GM23338 (cell line): ENCODE measurements at regions not wholly inside any gene's neighbourhood (a gene's known extent, or its start where the extent isn't known, plus 50 kb on each side); places are given as distances from the start of the nearest gene placed in this dataset.

Experiments used
- ATAC-seq: fragments of 200-7000 bp; cut with Tn5 transposase; 3 replicates; pipeline ENCODE4 v1.9.1; 2020
- DNase-seq: peaks from one replicate; pipeline ENCODE4 v3.0.0-alpha.2; 2015; ENCODE audit warnings: low spot score
- H2AFZ ChIP-seq: fragments of 200-600 bp; sonication (generic); 2 replicates; pipeline ENCODE4 v1.8.0; 2016; ENCODE audit warnings: antibody characterized with exemption, mild to moderate bottlenecking, moderate library complexity
- H3F3A ChIP-seq: fragments of 200-600 bp; sonication (generic); replicated peaks from 2 replicates; pipeline ENCODE4 v1.8.0; 2017; ENCODE audit warnings: antibody characterized with exemption, mixed run types, low read depth
- H3K27ac ChIP-seq: fragments of 200-600 bp; sonication (generic); 2 replicates; pipeline ENCODE4 v1.6.1; 2016; ENCODE audit warnings: low read depth
- H3K27me3 ChIP-seq: fragments of 200-600 bp; sonication (generic); 2 replicates; pipeline ENCODE4 v1.8.0; 2016; ENCODE audit warnings: mild to moderate bottlenecking, mixed run types, moderate library complexity; ENCODE audit not compliant: insufficient read depth
- H3K36me3 ChIP-seq: fragments of 200-600 bp; sonication (generic); 2 replicates; pipeline ENCODE4 v1.8.0; 2016; ENCODE audit warnings: mild to moderate bottlenecking; ENCODE audit not compliant: insufficient read depth
- H3K4me1 ChIP-seq: fragments of 200-600 bp; sonication (generic); 2 replicates; pipeline ENCODE4 v1.8.0; 2016; ENCODE audit warnings: mild to moderate bottlenecking, moderate library complexity; ENCODE audit not compliant: insufficient read depth
- H3K4me2 ChIP-seq: fragments of 200-600 bp; sonication (generic); 2 replicates; pipeline ENCODE4 v1.7.1; 2017; ENCODE audit warnings: mixed run types
- H3K4me3 ChIP-seq: fragments of 200-600 bp; sonication (generic); 2 replicates; pipeline ENCODE4 v1.6.1; 2016; ENCODE audit warnings: mixed run types
- H3K79me2 ChIP-seq: fragments of 200-600 bp; sonication (generic); replicated peaks from 2 replicates; pipeline ENCODE4 v1.8.0; 2017; ENCODE audit warnings: mild to moderate bottlenecking; ENCODE audit not compliant: insufficient read depth
- H3K9me2 ChIP-seq: fragments of 200-600 bp; sonication (generic); 2 replicates; pipeline ENCODE4 v1.8.0; 2017; ENCODE audit not compliant: insufficient read depth
- H4K20me1 ChIP-seq: fragments of 200-600 bp; sonication (generic); replicated peaks from 2 replicates; pipeline ENCODE4 v1.8.0; 2017; ENCODE audit warnings: mild to moderate bottlenecking; ENCODE audit not compliant: insufficient read depth
- H3K27ac Mint-ChIP-seq: 2 replicates; pipeline ENCODE4 v1.8.0; 2020; ENCODE audit warnings: inconsistent platforms, mild to moderate bottlenecking, moderate library complexity, mixed read lengths
- H3K27me3 Mint-ChIP-seq: 3 replicates; pipeline ENCODE4 v1.8.0; 2022; ENCODE audit warnings: low read depth, mild to moderate bottlenecking, moderate library complexity, mixed read lengths, inconsistent platforms; ENCODE audit not compliant: insufficient read depth, poor library complexity
- H3K36me3 Mint-ChIP-seq: 3 replicates; pipeline ENCODE4 v1.8.0; 2021; ENCODE audit warnings: low read depth, mild to moderate bottlenecking, inconsistent platforms, moderate library complexity, mixed read lengths
- H3K4me1 Mint-ChIP-seq: 3 replicates; pipeline ENCODE4 v1.8.0; 2020; ENCODE audit warnings: mild to moderate bottlenecking, inconsistent platforms, mixed read lengths
- H3K4me3 Mint-ChIP-seq: 3 replicates; pipeline ENCODE4 v1.8.0; 2021; ENCODE audit warnings: moderate library complexity, mild to moderate bottlenecking, inconsistent platforms, mixed read lengths
- H3K9me3 Mint-ChIP-seq: 3 replicates; pipeline ENCODE4 v1.8.0; 2020; ENCODE audit warnings: moderate library complexity, mild to moderate bottlenecking, inconsistent platforms, mixed read lengths
- CTCF ChIP-seq, 2 experiments: fragments of 200-600 bp in 1 of 2; sonication (generic) in 1 of 2; conservative IDR thresholded peaks; 2 replicates each; pipeline versions ENCODE4 v1.5.1 to v1.6.1; 2016 to 2017; ENCODE audit warnings: antibody characterized with exemption in 2 of 2, low read depth in 2 of 2, mild to moderate bottlenecking in 2 of 2, moderate library complexity in 1 of 2
- STAT1 ChIP-seq: IDR thresholded peaks from one replicate; pipeline ENCODE4 v1.6.1; 2016; ENCODE audit warnings: antibody characterized with exemption; ENCODE audit not compliant: unreplicated experiment
- ZNF462 ChIP-seq: fragments of 250-450 bp; sonication (Bioruptor Pico); IDR thresholded peaks from 2 replicates; pipeline ENCODE4 v1.5.0; 2020; ENCODE audit warnings: mild to moderate bottlenecking, moderate library complexity

GRCh38 chr5:122680623-122681350, 94.1 kb upstream of the SNX2 start:
- no peaks in the 10 kb centered on the region; the same call in 1 of the 2 replicates for H3K9me2 ChIP-seq
- H2AFZ ChIP-seq: peak overlapping the region; percentile 12; the same call in 1 of the 2 replicates
- Mint-ChIP-seq H3K36me3 (no peaks in the 10 kb centered on the region), H3K4me1 (no peaks in the 10 kb centered on the region), H3K27me3 (peaks cover 3% of the 10 kb centered on the region), H3K27ac (no peak overlapping the region), H3K9me3 (peaks cover 3% of the 10 kb centered on the region; the same call in 1 of the 3 replicates), H3K4me3 (no peak overlapping the region)
- no peaks in the 10 kb centered on the region for H3K4me1 ChIP-seq
- H3K4me2 ChIP-seq: no peak overlapping the region
- H3K27me3 ChIP-seq: no peaks in the 10 kb centered on the region
- H3F3A ChIP-seq: no peaks in the 10 kb centered on the region
- H3K4me3 ChIP-seq: no peak overlapping the region
- no peaks in the 10 kb centered on the region for H3K36me3 ChIP-seq
- H4K20me1 ChIP-seq: no peaks in the 10 kb centered on the region
- TF ChIP-seq ZNF462 (CRISPR knock-in tag): no peak
- TF ChIP-seq CTCF (conservative IDR thresholded peaks at IDR 0.05; ENCODE audit: low read depth in 2 of 2): peak in 1 of 2 experiments; percentile 46; a peak in 3 of 4 replicates
- TF ChIP-seq STAT1: no peak
- H3K79me2 ChIP-seq: no peaks in the 10 kb centered on the region
- ATAC-seq (no peak; the same call in 2 of the 3 replicates), DNase-seq (peak; percentile 12)
- no peak overlapping the region for H3K27ac ChIP-seq
